SK-N-SH (cell line): ENCODE measurements at regions not wholly inside any gene's neighbourhood (a gene's known extent, or its start where the extent isn't known, plus 50 kb on each side); places are given as distances from the start of the nearest gene placed in this dataset.

Source experiments
- CTCF ChIA-PET: fragments of 300-600, 350-600 bp; formaldehyde crosslinking; extraction: SDS; loops from one replicate; lab custom pipeline; 2021; lab: Yijun Ruan, JAX
- POLR2A ChIA-PET: fragments of 350-600 bp; sonication (Branson Sonifier 250); formaldehyde crosslinking; extraction: SDS; loops from one replicate; lab custom pipeline; 2020; ENCODE audit warnings: antibody characterized with exemption, inconsistent platforms; lab: Yijun Ruan, JAX
- DNase-seq: peaks from one replicate; pipeline ENCODE4 v3.0.0; 2012
- H2AFZ ChIP-seq: fragments of 200-600 bp; sonication (generic); 2 replicates; pipeline ENCODE4 v1.8.1; 2016; ENCODE audit warnings: antibody characterized with exemption, mild to moderate bottlenecking, low read depth
- H3F3A ChIP-seq: fragments of 200-600 bp; sonication (generic); replicated peaks from 2 replicates; pipeline ENCODE3; 2016; ENCODE audit warnings: antibody characterized with exemption, mild to moderate bottlenecking; ENCODE audit not compliant: insufficient read depth
- H3K27ac ChIP-seq, 2 experiments: fragments of 200-500 bp in 1 of 2; fragments of 200-600 bp in 1 of 2; sonication (Bioruptor generic) in 1 of 2; sonication (generic), shearing (Covaris generic) in 1 of 2; 2 replicates each; pipeline versions ENCODE4 v1.5.1 to v1.6.1; 2014 to 2016; ENCODE audit warnings: low read depth in 2 of 2, inconsistent platforms in 1 of 2, low read length in 1 of 2, mild to moderate bottlenecking in 1 of 2, mixed read lengths in 1 of 2
- H3K27me3 ChIP-seq: fragments of 200-600 bp; sonication (generic), shearing (Covaris generic); 2 replicates; pipeline ENCODE4 v1.6.1; 2016; ENCODE audit warnings: mixed run types; ENCODE audit not compliant: insufficient read depth
- H3K36me3 ChIP-seq, 2 experiments: fragments of 200-500 bp in 1 of 2; fragments of 200-600 bp in 1 of 2; sonication (Bioruptor generic) in 1 of 2; sonication (generic) in 1 of 2; replicated peaks in 1 of 2; 2 replicates each; pipeline versions ENCODE3 to v1.5.1; 2014 to 2016; ENCODE audit warnings: low read length in 1 of 2, mild to moderate bottlenecking in 1 of 2; ENCODE audit not compliant: insufficient read depth in 2 of 2, control insufficient read depth in 1 of 2
- H3K4me1 ChIP-seq, 2 experiments: fragments of 200-500 bp in 1 of 2; fragments of 200-600 bp in 1 of 2; sonication (Bioruptor generic) in 1 of 2; sonication (generic), shearing (Covaris generic) in 1 of 2; 2 replicates each; pipeline versions ENCODE4 v1.5.1 to v1.6.1; 2014 to 2016; ENCODE audit warnings: low read depth in 1 of 2, low read length in 1 of 2, mixed run types in 1 of 2; ENCODE audit not compliant: insufficient read depth in 2 of 2, control insufficient read depth in 1 of 2
- H3K4me2 ChIP-seq: fragments of 200-600 bp; sonication (generic), shearing (Covaris generic); 2 replicates; pipeline ENCODE4 v1.6.1; 2017; ENCODE audit warnings: mixed run types
- H3K4me3 ChIP-seq, 2 experiments: fragments of 200-500 bp in 1 of 2; fragments of 200-600 bp in 1 of 2; sonication (Bioruptor generic) in 1 of 2; sonication (generic), shearing (Covaris generic) in 1 of 2; 2 replicates each; pipeline versions ENCODE4 v1.5.1 to v1.8.1; 2014 to 2016; ENCODE audit warnings: low read depth in 2 of 2, inconsistent platforms in 1 of 2, low read length in 1 of 2, mild to moderate bottlenecking in 1 of 2, mixed read lengths in 1 of 2, moderate library complexity in 1 of 2
- H3K79me2 ChIP-seq: fragments of 200-600 bp; sonication (generic); 2 replicates; pipeline ENCODE4 v1.8.1; 2017; ENCODE audit warnings: mild to moderate bottlenecking; ENCODE audit not compliant: insufficient read depth
- H3K9ac ChIP-seq: fragments of 200-600 bp; sonication (generic); 2 replicates; pipeline ENCODE4 v1.6.1; 2017; ENCODE audit warnings: mixed run types
- H3K9me2 ChIP-seq: fragments of 200-600 bp; sonication (generic); 2 replicates; pipeline ENCODE4 v1.6.1; 2017; ENCODE audit warnings: mixed run types
- H3K9me3 ChIP-seq: fragments of 200-600 bp; sonication (generic); 2 replicates; pipeline ENCODE4 v1.6.1; 2017; ENCODE audit warnings: mixed run types, mild to moderate bottlenecking, moderate library complexity
- H4K20me1 ChIP-seq: fragments of 200-600 bp; sonication (generic); 2 replicates; pipeline ENCODE4 v1.6.1; 2017; ENCODE audit warnings: mild to moderate bottlenecking, mixed run types; ENCODE audit not compliant: insufficient read depth
- ELF1 ChIP-seq: IDR thresholded peaks from 2 replicates; pipeline ENCODE4 v1.4.0; 2012
- GABPA ChIP-seq: IDR thresholded peaks from 2 replicates; pipeline ENCODE4 v1.4.0; 2012; ENCODE audit warnings: low read depth, mild to moderate bottlenecking
- JUND ChIP-seq: IDR thresholded peaks from 2 replicates; pipeline ENCODE4 v1.4.0; 2012
- NFIC ChIP-seq: IDR thresholded peaks from 2 replicates; pipeline ENCODE4 v1.4.0; 2012; ENCODE audit warnings: borderline replicate concordance
- NRF1 ChIP-seq: IDR thresholded peaks from 2 replicates; pipeline ENCODE4 v1.6.1; 2012; ENCODE audit warnings: low read depth, mild to moderate bottlenecking, low read length
- POLR2AphosphoS5 ChIP-seq: IDR thresholded peaks from 2 replicates; pipeline ENCODE4 v1.6.1; 2012; ENCODE audit warnings: low read depth, low read length
- WGBS: methylation state at CpG from one replicate; pipeline ENCODE4 v1.1.6; 2017; ENCODE audit warnings: low lambda C conversion rate; 5-methylcytosine and 5-hydroxymethylcytosine counted together
- TF ChIP-seq, protein P1 (sequence below): fragments of 200-600 bp; sonication (generic); IDR thresholded peaks from 2 replicates; pipeline ENCODE4 v1.6.1; 2017; ENCODE audit warnings: antibody characterized with exemption, mild to moderate bottlenecking, moderate library complexity
- TF ChIP-seq, protein P2 (sequence below): IDR thresholded peaks from 2 replicates; pipeline ENCODE4; 2012
- TF ChIP-seq, protein P3 (sequence below): IDR thresholded peaks from 2 replicates; pipeline ENCODE4 v1.4.0; 2012; ENCODE audit warnings: low read depth, borderline replicate concordance

DNA sequence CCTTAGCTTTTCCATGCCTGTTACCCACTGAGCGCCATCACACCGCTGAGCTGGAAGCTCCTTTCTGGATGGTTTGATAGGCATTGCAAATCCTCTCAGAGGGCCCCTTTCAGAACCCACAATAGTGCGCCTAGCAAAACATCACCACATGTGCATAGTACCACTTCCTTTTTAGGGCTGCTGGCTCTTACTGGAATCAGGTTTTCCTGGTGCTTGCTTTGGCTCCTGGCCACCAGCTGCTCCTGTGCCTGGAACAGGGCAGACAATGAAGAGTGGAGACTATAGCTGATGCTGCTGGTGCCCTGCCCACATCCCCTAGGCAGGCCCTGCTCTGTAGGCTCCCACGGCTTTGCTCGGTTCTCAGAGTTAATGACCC is 163.6 kb upstream of the SEMA6A start:
- Histone ChIP-seq H3K4me2 (no peak overlapping the region), H3F3A (no peaks in the 10 kb centered on the region), H3K4me3 (no peak overlapping the region), H3K9ac (no peak overlapping the region), H3K27ac (peak overlapping the region in 1 of 2 experiments; percentile 85; a peak in 2 of 4 replicates), H2AFZ (no peak overlapping the region), H4K20me1 (no peaks in the 10 kb centered on the region), H3K9me2 (no peaks in the 10 kb centered on the region), H3K36me3 (no peaks in the 10 kb centered on the region), H3K9me3 (no peaks in the 10 kb centered on the region), H3K4me1 (peaks cover 0 to 26% of the 10 kb centered on the region in 2 experiments; a peak in 2 of 4 replicates), H3K27me3 (no peaks in the 10 kb centered on the region), H3K79me2 (no peaks in the 10 kb centered on the region)
- peak; percentile 37 for DNase-seq
- ChIA-PET POLR2A (no interaction called here), CTCF (interaction anchor here (0.6 kb wide), 1 partner anchor 77 kb away, joined by 3 read pairs; no protein-coding TSS in a partner anchor)
- TF ChIP-seq ELF1, result no peak
- TF ChIP-seq POLR2AphosphoS5, result no peak
- 27% methylated on average over 3 of the region's 5 CpGs for WGBS

DNA sequence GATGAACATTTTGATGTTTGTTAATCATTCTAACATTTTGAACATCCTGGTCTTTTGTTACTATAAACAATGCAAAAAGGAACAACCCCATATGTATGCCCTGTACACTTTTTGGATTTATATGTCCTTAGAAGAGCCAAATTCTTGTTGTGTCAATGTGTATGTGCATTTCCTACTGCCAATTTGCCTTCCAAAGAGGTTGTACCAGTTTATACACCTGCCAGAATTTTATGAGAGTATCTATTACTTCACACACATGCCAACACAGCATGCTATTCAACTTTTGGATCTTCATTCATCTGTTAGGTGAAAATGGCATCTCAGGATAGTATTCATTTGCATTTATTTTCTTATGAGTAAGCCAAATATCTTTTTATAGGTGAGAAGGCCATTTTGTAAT is 162.0 kb upstream of the SEMA6A start:
- POLR2A ChIA-PET, result no interaction called here
- H3K27me3 ChIP-seq, result no peaks in the 10 kb centered on the region
- H3F3A ChIP-seq, result no peaks in the 10 kb centered on the region
- H3K9me3 ChIP-seq, result no peaks in the 10 kb centered on the region
- H3K4me3 ChIP-seq, result no peak overlapping the region
- H3K36me3 ChIP-seq, result no peaks in the 10 kb centered on the region
- TF ChIP-seq, protein P1, sequence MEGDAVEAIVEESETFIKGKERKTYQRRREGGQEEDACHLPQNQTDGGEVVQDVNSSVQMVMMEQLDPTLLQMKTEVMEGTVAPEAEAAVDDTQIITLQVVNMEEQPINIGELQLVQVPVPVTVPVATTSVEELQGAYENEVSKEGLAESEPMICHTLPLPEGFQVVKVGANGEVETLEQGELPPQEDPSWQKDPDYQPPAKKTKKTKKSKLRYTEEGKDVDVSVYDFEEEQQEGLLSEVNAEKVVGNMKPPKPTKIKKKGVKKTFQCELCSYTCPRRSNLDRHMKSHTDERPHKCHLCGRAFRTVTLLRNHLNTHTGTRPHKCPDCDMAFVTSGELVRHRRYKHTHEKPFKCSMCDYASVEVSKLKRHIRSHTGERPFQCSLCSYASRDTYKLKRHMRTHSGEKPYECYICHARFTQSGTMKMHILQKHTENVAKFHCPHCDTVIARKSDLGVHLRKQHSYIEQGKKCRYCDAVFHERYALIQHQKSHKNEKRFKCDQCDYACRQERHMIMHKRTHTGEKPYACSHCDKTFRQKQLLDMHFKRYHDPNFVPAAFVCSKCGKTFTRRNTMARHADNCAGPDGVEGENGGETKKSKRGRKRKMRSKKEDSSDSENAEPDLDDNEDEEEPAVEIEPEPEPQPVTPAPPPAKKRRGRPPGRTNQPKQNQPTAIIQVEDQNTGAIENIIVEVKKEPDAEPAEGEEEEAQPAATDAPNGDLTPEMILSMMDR, result no peak
- TF ChIP-seq NFIC (no peak), POLR2AphosphoS5 (no peak), JUND (no peak)
- TF ChIP-seq, protein P2, sequence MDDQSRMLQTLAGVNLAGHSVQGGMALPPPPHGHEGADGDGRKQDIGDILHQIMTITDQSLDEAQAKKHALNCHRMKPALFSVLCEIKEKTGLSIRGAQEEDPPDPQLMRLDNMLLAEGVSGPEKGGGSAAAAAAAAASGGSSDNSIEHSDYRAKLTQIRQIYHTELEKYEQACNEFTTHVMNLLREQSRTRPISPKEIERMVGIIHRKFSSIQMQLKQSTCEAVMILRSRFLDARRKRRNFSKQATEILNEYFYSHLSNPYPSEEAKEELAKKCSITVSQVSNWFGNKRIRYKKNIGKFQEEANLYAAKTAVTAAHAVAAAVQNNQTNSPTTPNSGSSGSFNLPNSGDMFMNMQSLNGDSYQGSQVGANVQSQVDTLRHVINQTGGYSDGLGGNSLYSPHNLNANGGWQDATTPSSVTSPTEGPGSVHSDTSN, result no peak
- TF ChIP-seq, all 33 proteins: peak for 0
- no peak for DNase-seq
- H3K27ac ChIP-seq, result no peak overlapping the region
- H2AFZ ChIP-seq, result no peak overlapping the region
- CTCF ChIA-PET, result no interaction called here
- H3K9me2 ChIP-seq, result no peaks in the 10 kb centered on the region
- H3K9ac ChIP-seq, result no peak overlapping the region
- H3K79me2 ChIP-seq, result no peaks in the 10 kb centered on the region
- no peak overlapping the region for H3K4me2 ChIP-seq
- no peaks in the 10 kb centered on the region for H4K20me1 ChIP-seq
- H3K4me1 ChIP-seq, result peaks cover 0 to 26% of the 10 kb centered on the region in 2 experiments; a peak in 2 of 4 replicates

DNA sequence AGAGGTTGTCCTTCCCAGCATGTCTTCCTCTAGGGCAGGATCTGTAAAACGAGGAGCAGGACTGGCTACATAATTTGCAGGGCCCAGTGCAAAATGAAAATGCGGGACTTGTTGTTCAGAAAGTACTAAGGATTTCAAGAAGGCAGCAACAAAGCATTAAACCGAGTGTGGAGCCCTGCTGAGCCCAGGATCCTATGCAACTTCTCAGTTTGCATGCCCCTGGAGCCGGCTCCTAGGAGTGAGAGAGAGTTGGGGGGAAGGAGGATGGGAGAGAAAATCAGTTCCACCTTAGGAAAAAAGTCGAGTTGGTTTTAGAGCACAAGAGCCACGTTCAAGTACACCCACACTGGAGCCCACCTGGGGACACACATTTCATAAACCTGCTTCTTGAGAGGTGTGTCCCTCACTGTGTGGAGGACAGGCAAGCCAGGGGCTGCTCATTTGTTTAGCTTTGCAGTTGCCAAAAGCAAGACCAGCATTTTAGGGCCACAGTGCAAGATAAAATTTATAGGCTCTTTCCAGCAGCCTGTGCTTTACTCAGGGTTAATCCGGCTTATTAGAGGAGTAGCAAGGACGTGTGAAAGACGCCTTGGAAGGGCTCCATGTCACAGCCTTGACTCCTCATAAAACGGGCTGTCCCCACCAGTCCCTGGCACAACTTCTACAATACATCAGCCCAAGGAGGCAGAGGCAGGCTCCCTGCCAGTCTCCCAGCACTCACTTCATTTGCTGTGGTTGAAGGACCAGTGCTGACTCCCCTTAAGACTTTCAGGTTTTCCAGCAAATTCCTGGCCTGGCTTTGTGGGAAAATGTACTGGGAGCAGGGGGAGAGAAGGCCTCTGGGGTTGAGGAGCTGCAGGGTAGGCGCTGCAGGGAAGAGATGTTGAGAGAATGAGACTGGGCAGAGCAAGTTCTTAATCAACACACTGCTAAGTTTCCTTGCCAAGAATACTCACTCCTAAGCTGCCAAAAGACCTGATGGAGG is 159.7 kb upstream of the SEMA6A start:
- H3K4me3 ChIP-seq, result no peak overlapping the region
- H3K27me3 ChIP-seq, result no peaks in the 10 kb centered on the region
- no peaks in the 10 kb centered on the region for H3F3A ChIP-seq
- H4K20me1 ChIP-seq, result no peaks in the 10 kb centered on the region
- H3K9ac ChIP-seq, result no peak overlapping the region
- DNase-seq, result no peak
- no peaks in the 10 kb centered on the region for H3K79me2 ChIP-seq
- H3K27ac ChIP-seq, result no peak overlapping the region
- ChIA-PET POLR2A (no interaction called here), CTCF (interaction anchor here (0.7 kb wide), 2 partner anchors 22 to 74 kb away, joined by 3 read pairs; no protein-coding TSS in a partner anchor)
- H3K4me2 ChIP-seq, result no peak overlapping the region
- no peaks in the 10 kb centered on the region for H3K9me3 ChIP-seq
- 30% methylated on average over 11 of the region's 11 CpGs for WGBS
- peaks cover 0 to 17% of the 10 kb centered on the region in 2 experiments; a peak in 2 of 4 replicates for H3K4me1 ChIP-seq
- H3K9me2 ChIP-seq, result no peaks in the 10 kb centered on the region
- H3K36me3 ChIP-seq, result no peaks in the 10 kb centered on the region
- H2AFZ ChIP-seq, result no peak overlapping the region
- TF ChIP-seq NRF1 (no peak), GABPA (no peak)
- TF ChIP-seq, protein P3, sequence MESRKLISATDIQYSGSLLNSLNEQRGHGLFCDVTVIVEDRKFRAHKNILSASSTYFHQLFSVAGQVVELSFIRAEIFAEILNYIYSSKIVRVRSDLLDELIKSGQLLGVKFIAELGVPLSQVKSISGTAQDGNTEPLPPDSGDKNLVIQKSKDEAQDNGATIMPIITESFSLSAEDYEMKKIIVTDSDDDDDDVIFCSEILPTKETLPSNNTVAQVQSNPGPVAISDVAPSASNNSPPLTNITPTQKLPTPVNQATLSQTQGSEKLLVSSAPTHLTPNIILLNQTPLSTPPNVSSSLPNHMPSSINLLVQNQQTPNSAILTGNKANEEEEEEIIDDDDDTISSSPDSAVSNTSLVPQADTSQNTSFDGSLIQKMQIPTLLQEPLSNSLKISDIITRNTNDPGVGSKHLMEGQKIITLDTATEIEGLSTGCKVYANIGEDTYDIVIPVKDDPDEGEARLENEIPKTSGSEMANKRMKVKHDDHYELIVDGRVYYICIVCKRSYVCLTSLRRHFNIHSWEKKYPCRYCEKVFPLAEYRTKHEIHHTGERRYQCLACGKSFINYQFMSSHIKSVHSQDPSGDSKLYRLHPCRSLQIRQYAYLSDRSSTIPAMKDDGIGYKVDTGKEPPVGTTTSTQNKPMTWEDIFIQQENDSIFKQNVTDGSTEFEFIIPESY, result no peak
